NCI-H748 (cell line): ENCODE measurements at regions not wholly inside any gene's neighbourhood (a gene's known extent, or its start where the extent isn't known, plus 50 kb on each side); places are given as distances from the start of the nearest gene placed in this dataset.
"Not testable (repeated sequence)": the region's sequence is repeated elsewhere in the genome, so short reads cannot be mapped to it uniquely, and the experiment has no call there.

Experiments used
- DNase-seq: peaks from one replicate; lab custom pipeline; 2025; ENCODE audit not compliant: unreplicated experiment; lab: John Stamatoyannopoulos, UW

DNA sequence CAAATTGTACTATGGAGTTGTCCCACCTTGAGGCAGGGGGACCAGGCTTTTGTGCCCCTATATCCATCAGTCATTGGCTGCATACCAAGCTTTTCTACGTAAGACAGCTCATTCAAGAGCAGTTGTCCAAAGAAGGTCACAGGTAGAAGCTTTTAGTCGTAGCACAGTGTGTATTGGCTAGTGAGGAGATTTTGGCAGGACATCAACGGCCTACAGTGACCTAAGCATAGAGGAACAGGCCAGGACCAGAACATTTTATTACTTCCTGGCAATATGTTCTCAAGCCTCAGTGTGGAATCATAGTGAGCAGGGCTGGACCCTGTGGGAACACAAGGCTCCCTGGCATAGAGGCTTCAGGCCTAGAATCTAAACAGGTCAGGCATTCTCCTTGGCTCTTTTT, 105.4 kb upstream of the ANKRD28 start:
- DNase-seq: no peak

GRCh38 chr3:15903759-15904720, 106.3 kb upstream of the ANKRD28 start:
- no peak for DNase-seq

GRCh38 chr3:15905041-15905440, 107.3 kb upstream of the ANKRD28 start:
- no peak for DNase-seq

DNA sequence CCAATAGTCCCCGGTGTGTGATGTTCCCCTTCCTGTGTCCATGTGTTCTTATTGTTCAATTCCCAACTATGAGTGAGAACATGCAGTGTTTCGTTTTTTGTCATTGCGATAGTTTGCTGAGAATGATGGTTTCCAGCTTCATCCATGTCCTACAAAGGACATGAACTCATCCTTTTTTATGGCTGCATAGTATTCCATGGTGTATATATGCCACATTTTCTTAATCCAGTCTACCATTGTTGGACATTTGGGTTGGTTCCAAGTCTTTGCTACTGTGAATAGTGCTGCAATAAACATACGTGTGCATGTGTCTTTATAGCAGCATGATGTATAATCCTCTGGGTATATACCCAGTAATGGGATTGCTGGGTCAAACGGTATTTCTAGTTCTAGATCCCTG, 109.6 kb upstream of the ANKRD28 start:
- not testable (repeated sequence) for DNase-seq

GRCh38 chr3:15918988-15919387, 121.2 kb upstream of the ANKRD28 start:
- DNase-seq: no peak

DNA sequence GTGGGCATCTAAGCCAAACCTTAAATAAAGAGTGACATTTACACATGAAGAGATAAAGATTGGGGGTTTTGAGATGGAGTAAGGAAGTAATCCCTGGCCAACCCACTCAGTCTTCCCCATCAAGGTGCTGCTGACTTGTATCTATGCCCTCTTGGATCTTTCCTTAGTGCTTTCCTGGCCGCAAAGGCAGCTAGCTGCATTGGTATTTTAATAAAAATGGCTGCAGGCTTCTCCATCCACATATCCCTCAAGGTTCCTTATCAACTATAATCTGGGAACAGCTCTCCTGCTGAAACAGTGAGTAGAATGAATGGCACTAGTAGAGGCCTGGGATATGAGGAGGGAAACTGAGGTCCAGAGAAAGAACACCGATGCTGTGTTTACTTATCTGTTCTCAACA, 122.2 kb upstream of the ANKRD28 start:
- DNase-seq: no peak

- peak; percentile 0 for DNase-seq
Measured at GRCh38 chr3:15923640-15924405, 126.0 kb upstream of the ANKRD28 start.

GRCh38 chr3:15924914-15925313, 127.1 kb upstream of the ANKRD28 start:
- peak; percentile 82 for DNase-seq

DNA sequence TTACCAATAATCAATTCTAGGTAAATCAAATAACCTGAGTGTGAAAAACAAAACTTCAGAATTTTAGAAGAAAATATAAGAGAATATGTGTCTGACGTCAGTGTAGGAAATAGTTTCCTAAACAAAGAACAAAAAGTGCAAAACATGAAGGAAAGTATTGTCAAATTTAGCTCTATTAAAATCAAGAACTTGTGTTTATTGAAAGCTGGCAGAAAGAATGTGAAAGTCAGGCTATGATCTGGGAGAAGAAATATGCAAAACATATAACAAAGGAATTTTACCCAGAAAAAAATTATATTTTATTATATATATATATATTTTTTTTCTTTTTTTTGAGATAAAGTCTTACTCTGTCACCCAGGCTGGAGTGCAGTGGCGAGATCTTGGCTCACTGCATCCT, 129.1 kb upstream of the ANKRD28 start:
- DNase-seq: no peak

GRCh38 chr3:15927969-15928368, 130.2 kb upstream of the ANKRD28 start:
- no peak for DNase-seq

DNA sequence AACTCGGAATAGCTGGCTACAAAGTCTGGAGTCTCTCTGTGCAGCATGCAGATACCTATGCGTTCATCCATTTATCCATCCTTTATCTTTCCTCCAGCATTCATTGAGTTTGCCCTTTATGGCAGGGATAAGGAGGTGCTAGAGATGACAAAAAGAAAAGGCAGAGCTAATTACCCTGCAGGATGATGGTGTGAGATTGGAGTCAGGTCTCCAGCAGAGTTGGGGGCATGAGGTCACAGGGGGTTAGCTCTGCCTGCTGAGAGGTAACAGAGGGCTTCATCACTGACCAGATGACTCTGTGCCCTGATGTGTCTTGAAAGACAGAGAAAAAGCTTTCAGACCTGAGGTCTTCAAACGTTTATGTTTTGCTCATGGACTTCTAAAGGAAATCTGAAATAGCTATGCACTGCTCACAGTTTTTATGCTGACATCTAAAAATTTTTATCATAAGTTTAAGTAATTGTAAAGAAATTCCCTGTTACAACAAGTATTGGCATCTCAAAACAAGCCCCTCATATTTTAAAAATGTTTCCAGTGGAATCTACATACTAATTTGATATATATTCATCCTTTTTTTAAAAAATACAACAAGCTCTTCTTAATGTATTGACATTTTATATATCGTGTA, 132.3 kb upstream of the ANKRD28 start:
- no peak for DNase-seq

DNA sequence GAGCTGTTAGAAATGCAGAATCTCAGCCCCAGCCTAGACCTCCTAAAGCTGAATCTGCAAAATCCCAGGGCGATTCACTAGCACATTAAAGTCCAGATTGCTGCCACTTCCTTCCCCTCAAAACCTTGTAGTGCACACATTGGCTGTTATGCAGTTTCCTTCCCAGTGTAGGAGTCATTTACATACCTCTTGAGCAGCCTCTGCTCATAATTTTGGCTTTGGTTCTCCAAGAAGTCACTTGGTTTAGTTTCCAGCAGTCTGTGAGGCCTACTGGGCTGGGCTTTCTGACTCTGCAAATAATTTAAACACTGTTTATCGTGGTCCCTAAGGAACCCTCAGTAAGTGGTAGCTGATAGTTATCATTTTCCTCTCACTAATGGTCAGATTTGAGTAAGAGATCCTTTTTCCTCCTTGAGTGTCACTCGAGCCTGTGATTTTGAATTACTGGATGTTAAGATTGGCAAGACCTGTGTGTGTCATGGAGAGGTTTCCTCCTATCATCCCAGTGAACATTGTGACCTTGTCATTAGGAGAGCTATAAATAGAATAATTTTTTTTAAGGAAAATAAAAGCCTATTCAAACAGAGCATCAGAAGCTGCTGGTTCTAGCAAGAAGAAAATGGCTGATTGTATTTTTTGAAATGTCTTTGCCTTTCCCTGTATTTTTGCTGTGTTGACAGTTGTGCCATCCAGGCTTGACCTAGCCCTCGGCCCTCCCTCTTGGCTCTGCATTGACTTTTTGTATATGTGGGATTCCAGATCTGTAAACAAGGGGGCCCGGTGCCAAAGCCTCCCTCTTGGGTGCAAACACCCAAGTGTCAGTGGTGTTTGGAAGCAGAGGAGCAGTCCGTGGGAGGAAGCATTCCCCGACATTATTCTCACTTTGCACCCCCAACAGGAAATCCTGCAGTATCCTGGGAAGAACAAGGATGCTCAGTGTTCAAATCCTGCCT, 134.8 kb upstream of the ANKRD28 start:
- no peak for DNase-seq

GRCh38 chr3:15933439-15934139, 135.8 kb upstream of the ANKRD28 start:
- DNase-seq: no peak

- no peak for DNase-seq
Measured at GRCh38 chr3:15934389-15935195, 136.8 kb upstream of the ANKRD28 start.

- no peak for DNase-seq
Measured at GRCh38 chr3:15936312-15936711, 138.5 kb upstream of the ANKRD28 start.

DNA sequence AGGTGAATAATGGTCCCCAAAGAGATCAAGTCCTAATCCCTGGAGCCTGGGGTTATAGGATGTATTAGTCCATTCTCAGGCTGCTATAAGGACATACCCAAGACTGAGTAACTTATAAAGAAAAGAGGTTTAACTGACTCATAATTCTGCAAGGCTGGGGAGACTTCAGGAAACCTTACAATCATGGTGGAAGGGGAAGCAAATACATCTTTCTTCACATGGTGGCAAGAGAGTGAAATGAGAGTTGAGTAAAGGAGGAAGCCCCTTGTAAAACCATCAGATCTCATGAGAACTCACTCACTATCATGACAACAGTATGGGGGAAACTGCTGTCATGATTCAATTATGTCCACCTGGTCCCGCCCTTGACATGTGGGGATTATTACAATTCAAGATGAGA, 142.9 kb upstream of the ANKRD28 start:
- no peak for DNase-seq

DNA sequence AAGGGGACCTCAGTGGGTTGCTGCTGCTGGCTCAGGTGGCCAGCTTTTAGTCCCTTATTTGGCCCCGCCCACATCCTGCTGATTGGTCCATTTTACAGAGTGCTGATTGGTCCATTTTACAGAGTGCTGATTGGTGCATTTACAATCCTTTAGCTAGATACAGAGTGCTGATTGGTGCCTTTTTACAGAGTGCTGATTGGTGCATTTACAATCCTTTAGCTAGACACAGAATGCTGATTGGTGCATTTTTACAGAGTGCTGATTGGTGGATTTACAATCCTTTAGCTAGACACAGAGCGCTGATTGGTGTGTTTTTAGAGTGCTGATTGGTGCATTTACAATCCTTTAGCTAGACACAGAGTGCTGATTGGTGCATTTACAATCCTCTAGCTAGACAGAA, 143.7 kb upstream of the ANKRD28 start:
- DNase-seq: not testable (repeated sequence)

- no peak for DNase-seq
Measured at GRCh38 chr3:15941958-15942357, 144.2 kb upstream of the ANKRD28 start.

GRCh38 chr3:15942462-15942861, 144.7 kb upstream of the ANKRD28 start:
- DNase-seq: no peak
